T-helper 2 cell (primary cell): ENCODE measurements at regions not wholly inside any gene's neighbourhood (a gene's known extent, or its start where the extent isn't known, plus 50 kb on each side); places are given as distances from the start of the nearest gene placed in this dataset.

Experiments used
- DNase-seq, 5 experiments: peaks; one replicate each; pipeline versions ENCODE4 v3.0.0 to v3.0.0-alpha.2; 2012 to 2022

- no peak for DNase-seq
These were observed 242.2 kb downstream of the LOXHD1 start for GRCh38 chr18:46414863-46415262.

GRCh38 chr18:46415532-46416252 is 241.3 kb downstream of the LOXHD1 start:
- DNase-seq = no peak

GRCh38 chr18:46416706-46417638 is 240.0 kb downstream of the LOXHD1 start:
- DNase-seq = peak in 1 of 5 experiments; percentile 22

GRCh38 chr18:46418663-46419260 is 238.3 kb downstream of the LOXHD1 start:
- DNase-seq = no peak

- no peak for DNase-seq
These were observed 237.5 kb downstream of the LOXHD1 start for GRCh38 chr18:46419391-46420141.

- DNase-seq = no peak
These were observed 235.0 kb downstream of the LOXHD1 start for GRCh38 chr18:46421973-46422551.

GRCh38 chr18:46422552-46423055 is 234.4 kb downstream of the LOXHD1 start:
- DNase-seq = no peak

- DNase-seq = no peak
These were observed 233.7 kb downstream of the LOXHD1 start for GRCh38 chr18:46423226-46423805.

GRCh38 chr18:46424898-46425297 is 232.1 kb downstream of the LOXHD1 start:
- DNase-seq = no peak

- DNase-seq = no peak
These were observed 231.5 kb downstream of the LOXHD1 start for GRCh38 chr18:46425511-46425910.

- no peak for DNase-seq
These were observed 230.9 kb downstream of the LOXHD1 start for GRCh38 chr18:46426021-46426678.

- DNase-seq = no peak
These were observed 230.4 kb downstream of the LOXHD1 start for GRCh38 chr18:46426679-46427047.
